Right lobe of liver (tissue), 4 donors: ENCODE measurements at regions not wholly inside any gene's neighbourhood (a gene's known extent, or its start where the extent isn't known, plus 50 kb on each side); places are given as distances from the start of the nearest gene placed in this dataset.

Source experiments
- POLR2A ChIP-seq: fragments of 450-650 bp; IDR thresholded peaks from one replicate; pipeline ENCODE4 v1.6.1; 2017; ENCODE audit warnings: antibody characterized with exemption, mild to moderate bottlenecking
- TF ChIP-seq, protein P1 (sequence below), 4 donors: fragments of 200-600 bp in 3 of 4; fragments of 450-650 bp in 1 of 4; IDR thresholded peaks; one replicate each; pipeline versions ENCODE4 v1.5.1 to v1.8.0; 2016 to 2022; ENCODE audit warnings: antibody characterized with exemption in 4 of 4, mild to moderate bottlenecking in 2 of 4
- donor health status: DM: no; HTN: no; CAD: no.
- donor health status: DM: no; HTN: no; CAD: no.
- donor health status: DM: no; HTN: yes; CAD: no.

DNA sequence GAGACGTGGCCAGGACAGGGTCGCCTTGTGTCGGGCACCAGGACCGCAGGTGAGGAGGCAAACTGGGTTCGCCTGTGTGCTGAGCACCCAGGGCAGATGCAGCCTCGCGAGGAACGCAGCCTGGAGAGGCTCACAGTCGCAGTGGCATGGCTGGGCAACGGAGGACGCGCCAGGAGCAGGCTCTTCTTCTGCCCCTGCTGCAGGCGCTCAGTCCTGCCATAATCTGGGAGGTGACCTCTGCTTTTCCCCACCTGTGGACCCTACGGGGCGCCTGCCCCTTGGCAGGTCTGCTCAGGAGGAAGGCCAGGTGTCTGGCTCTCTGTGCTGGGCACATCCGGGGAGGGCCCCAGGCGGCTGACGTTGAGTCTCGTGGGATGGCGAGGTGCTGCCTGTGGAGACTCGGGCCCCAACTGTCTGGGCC lies 1136.2 kb downstream of the BRD1 start:
- TF ChIP-seq, protein P1, sequence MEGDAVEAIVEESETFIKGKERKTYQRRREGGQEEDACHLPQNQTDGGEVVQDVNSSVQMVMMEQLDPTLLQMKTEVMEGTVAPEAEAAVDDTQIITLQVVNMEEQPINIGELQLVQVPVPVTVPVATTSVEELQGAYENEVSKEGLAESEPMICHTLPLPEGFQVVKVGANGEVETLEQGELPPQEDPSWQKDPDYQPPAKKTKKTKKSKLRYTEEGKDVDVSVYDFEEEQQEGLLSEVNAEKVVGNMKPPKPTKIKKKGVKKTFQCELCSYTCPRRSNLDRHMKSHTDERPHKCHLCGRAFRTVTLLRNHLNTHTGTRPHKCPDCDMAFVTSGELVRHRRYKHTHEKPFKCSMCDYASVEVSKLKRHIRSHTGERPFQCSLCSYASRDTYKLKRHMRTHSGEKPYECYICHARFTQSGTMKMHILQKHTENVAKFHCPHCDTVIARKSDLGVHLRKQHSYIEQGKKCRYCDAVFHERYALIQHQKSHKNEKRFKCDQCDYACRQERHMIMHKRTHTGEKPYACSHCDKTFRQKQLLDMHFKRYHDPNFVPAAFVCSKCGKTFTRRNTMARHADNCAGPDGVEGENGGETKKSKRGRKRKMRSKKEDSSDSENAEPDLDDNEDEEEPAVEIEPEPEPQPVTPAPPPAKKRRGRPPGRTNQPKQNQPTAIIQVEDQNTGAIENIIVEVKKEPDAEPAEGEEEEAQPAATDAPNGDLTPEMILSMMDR (IDR thresholded peaks at IDR 0.05), result no peak
- TF ChIP-seq POLR2A, result no peak
